Transverse colon (tissue), 4 donors: ENCODE measurements at regions not wholly inside any gene's neighbourhood (a gene's known extent, or its start where the extent isn't known, plus 50 kb on each side); places are given as distances from the start of the nearest gene placed in this dataset.

Experiments
- DNase-seq: peaks from one replicate; pipeline ENCODE4 v3.0.0-alpha.2; 2019
- H3K27ac ChIP-seq, 4 donors: fragments of 200-600 bp; sonication (generic); 2 replicates each; pipeline ENCODE4 v1.5.1; 2016 to 2018; ENCODE audit warnings: inconsistent platforms in 4 of 4
- H3K27me3 ChIP-seq: fragments of 200-600 bp; sonication (generic); 2 replicates; pipeline ENCODE4 v1.5.1; 2017; ENCODE audit warnings: inconsistent platforms
- H3K36me3 ChIP-seq, 4 donors: fragments of 200-600 bp; sonication (generic); 2 replicates each; pipeline ENCODE4 v1.5.1; 2017 to 2019; ENCODE audit warnings: inconsistent platforms in 4 of 4
- H3K4me1 ChIP-seq, 4 donors: fragments of 200-600 bp; sonication (generic); 2 replicates each; pipeline ENCODE4 v1.5.1; 2017 to 2020; ENCODE audit warnings: inconsistent platforms in 4 of 4
- H3K4me3 ChIP-seq, 4 donors: fragments of 200-600 bp; sonication (generic); 1 replicate in 1 of 4; 2 replicates in 3 of 4; pipeline versions ENCODE4 v1.5.1 to v1.6.1; 2017 to 2019; ENCODE audit warnings: inconsistent platforms in 4 of 4
- H3K9me3 ChIP-seq, 2 donors: fragments of 200-600 bp; sonication (generic); 2 replicates each; pipeline ENCODE4 v1.5.1; 2017 to 2019; ENCODE audit warnings: inconsistent platforms in 2 of 2
- CTCF ChIP-seq, 5 experiments: fragments of 200-600 bp in 3 of 5; fragments of 450-650 bp in 2 of 5; sonication (generic) in 3 of 5; IDR thresholded peaks; 1 replicate in 2 of 5; 2 replicates in 3 of 5; pipeline ENCODE4 v1.5.1; 2016 to 2017; ENCODE audit warnings: antibody characterized with exemption in 5 of 5, inconsistent platforms in 3 of 5, mild to moderate bottlenecking in 2 of 5, moderate library complexity in 1 of 5
- EP300 ChIP-seq: sonication (generic); formaldehyde crosslinking; IDR thresholded peaks from one replicate; pipeline ENCODE4 v1.6.1; 2017; ENCODE audit warnings: antibody characterized with exemption, low read depth
- POLR2A ChIP-seq: fragments of 450-650 bp; IDR thresholded peaks from one replicate; pipeline ENCODE4 v1.6.1; 2016; ENCODE audit warnings: antibody characterized with exemption, mild to moderate bottlenecking, moderate library complexity
- POLR2AphosphoS5 ChIP-seq, 3 donors: sonication (generic); formaldehyde crosslinking; IDR thresholded peaks; one replicate each; pipeline ENCODE4 v1.6.1; 2016; ENCODE audit warnings: antibody characterized with exemption in 3 of 3
- WGBS, 2 donors: methylation state at CpG; one replicate each; pipeline ENCODE4 v1.1.5; 2018; ENCODE audit warnings: low coverage in 1 of 2; 5-methylcytosine and 5-hydroxymethylcytosine counted together
- in situ Hi-C, 4 donors: fragments of 200-750 bp; cut with MboI; loops; one replicate each; pipeline versions ENCODE4 v1.15.0 to v1.15.1; 2017; ENCODE audit warnings: low sequenced_read_pairs in 3 of 4, low pct_ligation_motif_present in 1 of 4, low pct_unique_long_range_greater_than_20kb in 1 of 4
- intact Hi-C: fragments of 100-400 bp; cut with DNase I; formaldehyde crosslinking; loops from one replicate; pipeline ENCODE4 v1.15.1; 2023; ENCODE audit warnings: low total_unique reads

DNA sequence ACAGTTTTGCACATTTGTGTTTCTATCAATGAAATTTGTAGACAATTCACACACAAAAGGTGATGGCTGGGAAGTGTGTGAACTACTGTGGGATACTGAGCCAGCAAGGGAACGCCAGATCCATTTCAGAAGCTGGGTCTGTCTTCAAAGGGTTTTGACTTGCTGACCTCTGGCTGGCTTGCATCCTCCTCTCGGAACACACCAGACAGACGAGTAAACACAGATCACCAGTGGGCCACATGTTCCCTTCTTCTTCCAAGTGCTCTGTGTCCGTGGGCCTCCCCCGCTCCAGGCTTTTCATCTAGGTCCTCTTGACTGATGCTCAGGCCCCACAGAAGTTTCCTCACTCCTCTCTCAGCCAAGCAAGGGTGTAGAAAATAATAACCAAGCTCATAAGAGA lies 122.2 kb upstream of the OSR1 start:
- intact Hi-C loops (no loop called here), in situ Hi-C loops (no loop called here)
- 69 to 100% methylated on average over 1 to 5 of the region's 5 CpGs for WGBS, 2 donors
- no peak for TF ChIP-seq POLR2AphosphoS5 (IDR thresholded peaks at IDR 0.05)
- no peak for TF ChIP-seq CTCF (IDR thresholded peaks at IDR 0.05)
- TF ChIP-seq POLR2A = no peak
- TF ChIP-seq EP300 = no peak
- H3K36me3 ChIP-seq = no peaks in the 10 kb centered on the region
- H3K4me3 ChIP-seq = no peak overlapping the region
- no peaks in the 10 kb centered on the region for H3K27me3 ChIP-seq
- no peak for DNase-seq
- no peaks in the 10 kb centered on the region for H3K9me3 ChIP-seq
- H3K4me1 ChIP-seq = no peaks in the 10 kb centered on the region
- H3K27ac ChIP-seq = no peak overlapping the region

GRCh38 chr2:19479666-19480065 lies 121.2 kb upstream of the OSR1 start:
- H3K27me3 ChIP-seq = no peaks in the 10 kb centered on the region
- in situ Hi-C loops = no loop called here
- H3K36me3 ChIP-seq = no peaks in the 10 kb centered on the region
- DNase-seq = no peak
- no peak overlapping the region for H3K27ac ChIP-seq
- intact Hi-C loops = no loop called here
- H3K4me3 ChIP-seq = no peak overlapping the region
- no peaks in the 10 kb centered on the region for H3K4me1 ChIP-seq
- 92 to 94% methylated on average over 1 of the region's 1 CpG for WGBS, 2 donors
- H3K9me3 ChIP-seq = no peaks in the 10 kb centered on the region
- no peak for TF ChIP-seq POLR2AphosphoS5 (IDR thresholded peaks at IDR 0.05)
- TF ChIP-seq CTCF (IDR thresholded peaks at IDR 0.05) = no peak
- TF ChIP-seq POLR2A = no peak
- no peak for TF ChIP-seq EP300

- intact Hi-C loops (no loop called here), in situ Hi-C loops (no loop called here)
- WGBS, 2 donors = 96 to 100% methylated on average over 1 of the region's 1 CpG
- DNase-seq = no peak
- no peak overlapping the region for H3K4me3 ChIP-seq
- no peak overlapping the region for H3K27ac ChIP-seq
- H3K27me3 ChIP-seq = no peaks in the 10 kb centered on the region
- H3K36me3 ChIP-seq = no peaks in the 10 kb centered on the region
- TF ChIP-seq CTCF (IDR thresholded peaks at IDR 0.05) (no peak), POLR2A (no peak), EP300 (no peak), POLR2AphosphoS5 (IDR thresholded peaks at IDR 0.05) (no peak)
- peaks cover 0 to 11% (median 0%) of the 10 kb centered on the region in 4 donors for H3K4me1 ChIP-seq
- no peaks in the 10 kb centered on the region for H3K9me3 ChIP-seq
Measured at GRCh38 chr2:19478409-19478808, 120.0 kb upstream of the OSR1 start.

- intact Hi-C loops = no loop called here
- no peak overlapping the region for H3K27ac ChIP-seq
- TF ChIP-seq POLR2A = no peak
- TF ChIP-seq POLR2AphosphoS5 (IDR thresholded peaks at IDR 0.05) = no peak
- no peak for TF ChIP-seq CTCF (IDR thresholded peaks at IDR 0.05)
- no peak for TF ChIP-seq EP300
- H3K36me3 ChIP-seq = no peaks in the 10 kb centered on the region
- H3K9me3 ChIP-seq = no peaks in the 10 kb centered on the region
- no peak overlapping the region for H3K4me3 ChIP-seq
- peaks cover 0 to 15% (median 0%) of the 10 kb centered on the region in 4 donors for H3K4me1 ChIP-seq
- WGBS, 2 donors = 33 to 81% methylated on average over 1 to 2 of the region's 2 CpGs
- H3K27me3 ChIP-seq = no peaks in the 10 kb centered on the region
- in situ Hi-C loops = no loop called here
- DNase-seq = no peak
Measured at GRCh38 chr2:19476327-19476726, 117.9 kb upstream of the OSR1 start.
